Keratinocyte (primary cell): ENCODE measurements at regions not wholly inside any gene's neighbourhood (a gene's known extent, or its start where the extent isn't known, plus 50 kb on each side); places are given as distances from the start of the nearest gene placed in this dataset.
"Not testable (repeated sequence)": the region's sequence is repeated elsewhere in the genome, so short reads cannot be mapped to it uniquely, and the experiment has no call there.

ENCODE experiments used
- CTCF ChIP-seq, 3 experiments: IDR thresholded peaks in 1 of 3; conservative IDR thresholded peaks in 1 of 3; optimal IDR thresholded peaks in 1 of 3; 2 replicates in 2 of 3; 3 replicates in 1 of 3; pipeline versions ENCODE3 to v1.5.1; 2011; ENCODE audit warnings: low read length in 3 of 3, mild to moderate bottlenecking in 3 of 3, moderate library complexity in 2 of 3, control low read depth in 1 of 3, inconsistent platforms in 1 of 3; ENCODE audit not compliant: insufficient read depth in 2 of 3; ENCODE audit errors: extremely low read depth in 1 of 3
- EZH2 ChIP-seq: IDR thresholded peaks from one replicate; pipeline ENCODE4 v1.6.1; 2012; ENCODE audit warnings: inconsistent platforms, mild to moderate bottlenecking, low read length, moderate library complexity

- not testable (repeated sequence) for TF ChIP-seq EZH2; CTCF (optimal IDR thresholded peaks at IDR 0.05 in 1 of 3, IDR thresholded peaks at IDR 0.05 in 1 of 3, conservative IDR thresholded peaks at IDR 0.05 in 1 of 3; ENCODE audit: extremely low read depth in 1 of 3, insufficient read depth in 2 of 3, low read length in 3 of 3)
These were observed 252.0 kb upstream of the USP25 start for GRCh38 chr21:15477773-15478172.
